ENCODE measurements at regions not wholly inside any gene's neighbourhood (a gene's known extent, or its start where the extent isn't known, plus 50 kb on each side); places are given as distances from the start of the nearest gene placed in this dataset.

GRCh38 chr3:53949541-53949940, 57.9 kb upstream of the SELENOK start:
- TF ChIP-seq POLR2A (IDR thresholded peaks at IDR 0.05): no peak
- no peak for TF ChIP-seq POLR2AphosphoS5 (IDR thresholded peaks at IDR 0.05)
- TF ChIP-seq EP300 (IDR thresholded peaks at IDR 0.05; ENCODE audit: low read depth): no peak
- TF ChIP-seq CTCF (IDR thresholded peaks at IDR 0.05): no peak
